GM18951 (cell line): ENCODE measurements at regions not wholly inside any gene's neighbourhood (a gene's known extent, or its start where the extent isn't known, plus 50 kb on each side); places are given as distances from the start of the nearest gene placed in this dataset.

Experiments
- POLR2A ChIP-seq: IDR thresholded peaks from 4 replicates; pipeline ENCODE4 v1.6.1; 2011; ENCODE audit warnings: mild to moderate bottlenecking; ENCODE audit not compliant: insufficient read length, insufficient read depth; ENCODE audit errors: extremely low read depth
- in situ Hi-C: fragments of 300-500 bp; cut with MboI; formaldehyde crosslinking; loops from one replicate; pipeline ENCODE4 v1.12.0; 2022; ENCODE audit warnings: low sequenced_read_pairs, mixed read lengths, inconsistent platforms; ENCODE audit not compliant: unreplicated experiment

DNA sequence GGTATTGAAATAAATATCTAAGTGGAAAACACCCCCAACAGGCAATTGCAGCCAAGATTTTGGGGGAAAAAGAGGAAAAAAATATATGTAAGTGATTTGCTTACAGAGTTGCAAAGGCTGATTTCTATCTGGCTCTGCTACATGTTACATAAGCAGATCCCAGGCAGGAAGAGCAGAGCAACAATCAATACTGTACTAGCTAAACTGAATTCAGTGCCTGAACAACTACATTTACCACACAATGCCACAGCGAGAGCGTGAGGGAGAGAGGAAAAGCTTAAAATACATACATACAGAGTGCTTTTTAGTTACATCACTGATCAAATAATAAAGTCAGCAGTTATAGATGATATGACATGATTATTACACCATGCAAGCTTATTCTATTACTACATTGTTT lies 665.6 kb upstream of the ARGLU1 start:
- in situ Hi-C loops = no loop called here
- TF ChIP-seq POLR2A = no peak

GRCh38 chr13:107231944-107232343 lies 664.0 kb upstream of the ARGLU1 start:
- TF ChIP-seq POLR2A = no peak
- in situ Hi-C loops = no loop called here

DNA sequence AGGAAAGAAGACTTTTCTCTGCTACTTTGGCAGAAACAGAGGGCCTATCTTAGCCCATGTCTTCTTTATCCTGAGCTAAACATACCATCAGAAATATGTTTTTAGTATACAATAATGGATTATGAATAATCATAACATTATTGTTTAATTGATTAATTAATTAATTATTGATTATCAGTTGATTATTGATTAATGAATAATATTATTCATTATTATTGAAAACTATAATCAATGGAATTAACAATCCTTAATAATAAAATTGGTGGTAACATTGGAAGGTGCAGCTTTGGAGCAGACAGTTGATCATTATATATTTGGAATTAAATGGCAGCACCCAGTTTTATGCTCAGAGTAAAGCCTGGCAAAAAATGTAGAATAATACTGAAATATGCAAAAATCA lies 655.9 kb upstream of the ARGLU1 start:
- in situ Hi-C loops = loop anchor here (25.0 kb wide), 2 partner anchors 438 to 938 kb away; no protein-coding TSS in a partner anchor
- no peak for TF ChIP-seq POLR2A

DNA sequence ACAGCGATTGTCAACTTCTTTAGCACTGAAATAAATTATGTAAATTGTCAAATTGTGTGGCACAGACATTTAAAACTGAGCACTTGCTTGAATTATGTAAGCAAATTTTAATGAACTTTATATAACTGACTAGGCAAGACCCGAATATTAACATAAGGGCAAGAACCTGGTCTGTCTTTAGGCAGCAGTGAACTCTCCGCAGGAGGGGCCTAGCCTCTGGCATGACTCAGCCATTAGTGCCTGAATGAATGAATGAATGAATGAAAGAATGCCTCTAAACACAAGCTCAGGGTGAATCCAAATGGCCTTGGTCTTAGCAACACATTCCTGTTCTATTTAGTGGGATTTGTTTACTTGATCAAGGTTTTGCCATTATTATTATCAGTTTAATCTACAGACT lies 654.7 kb upstream of the ARGLU1 start:
- in situ Hi-C loops = loop anchor here (25.0 kb wide), 2 partner anchors 440 to 940 kb away; no protein-coding TSS in a partner anchor
- TF ChIP-seq POLR2A = no peak

GRCh38 chr13:107220245-107220644 lies 652.3 kb upstream of the ARGLU1 start:
- in situ Hi-C loops = loop anchor here (25.0 kb wide), 2 partner anchors 442 to 942 kb away; no protein-coding TSS in a partner anchor
- TF ChIP-seq POLR2A = no peak

DNA sequence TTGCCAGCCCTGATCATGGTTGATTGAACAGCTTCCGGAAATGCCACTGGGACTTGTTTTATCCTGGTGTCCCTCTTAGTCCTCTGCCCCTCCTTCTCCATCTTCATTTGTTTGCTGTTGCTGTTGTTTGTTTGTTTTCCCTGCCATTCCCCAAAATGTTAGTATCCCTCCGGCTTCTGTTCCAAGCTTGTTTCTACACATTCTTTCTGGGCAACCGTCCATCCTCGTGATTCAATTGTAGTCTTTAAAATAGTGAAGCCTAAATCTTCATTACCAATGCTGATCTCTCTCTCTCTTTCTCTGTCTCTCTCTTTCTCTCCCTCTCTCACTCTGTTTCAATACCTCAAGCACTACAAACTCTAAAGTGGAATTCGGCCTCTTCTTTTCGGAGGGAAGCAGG lies 649.3 kb upstream of the ARGLU1 start:
- in situ Hi-C loops = loop anchor here (25.0 kb wide), 2 partner anchors 445 to 945 kb away; no protein-coding TSS in a partner anchor
- no peak for TF ChIP-seq POLR2A

- in situ Hi-C loops = loop anchor here (25.0 kb wide), 2 partner anchors 446 to 946 kb away; no protein-coding TSS in a partner anchor
- no peak for TF ChIP-seq POLR2A
Observed at GRCh38 chr13:107216046-107216755, 648.3 kb upstream of the ARGLU1 start.

- TF ChIP-seq POLR2A = no peak
- in situ Hi-C loops = loop anchor here (25.0 kb wide), 2 partner anchors 451 to 951 kb away; no protein-coding TSS in a partner anchor
Observed at GRCh38 chr13:107211073-107211472, 643.1 kb upstream of the ARGLU1 start.

DNA sequence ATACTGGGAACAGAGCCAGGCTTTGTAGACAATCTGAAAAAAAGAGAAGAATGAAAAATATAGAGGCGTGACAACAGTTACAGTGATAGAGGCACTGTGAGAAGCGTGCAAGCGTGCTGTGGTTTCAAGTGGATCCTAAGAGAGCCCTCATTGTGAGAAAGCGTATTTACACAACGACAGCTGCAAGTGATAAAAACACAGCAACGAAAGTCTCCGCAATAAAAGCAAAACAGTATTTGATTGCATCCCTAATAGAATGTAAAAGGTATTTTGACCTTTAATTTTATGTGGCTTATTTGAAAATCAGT lies 642.7 kb upstream of the ARGLU1 start:
- in situ Hi-C loops = loop anchor here (25.0 kb wide), 2 partner anchors 452 to 952 kb away; no protein-coding TSS in a partner anchor

DNA sequence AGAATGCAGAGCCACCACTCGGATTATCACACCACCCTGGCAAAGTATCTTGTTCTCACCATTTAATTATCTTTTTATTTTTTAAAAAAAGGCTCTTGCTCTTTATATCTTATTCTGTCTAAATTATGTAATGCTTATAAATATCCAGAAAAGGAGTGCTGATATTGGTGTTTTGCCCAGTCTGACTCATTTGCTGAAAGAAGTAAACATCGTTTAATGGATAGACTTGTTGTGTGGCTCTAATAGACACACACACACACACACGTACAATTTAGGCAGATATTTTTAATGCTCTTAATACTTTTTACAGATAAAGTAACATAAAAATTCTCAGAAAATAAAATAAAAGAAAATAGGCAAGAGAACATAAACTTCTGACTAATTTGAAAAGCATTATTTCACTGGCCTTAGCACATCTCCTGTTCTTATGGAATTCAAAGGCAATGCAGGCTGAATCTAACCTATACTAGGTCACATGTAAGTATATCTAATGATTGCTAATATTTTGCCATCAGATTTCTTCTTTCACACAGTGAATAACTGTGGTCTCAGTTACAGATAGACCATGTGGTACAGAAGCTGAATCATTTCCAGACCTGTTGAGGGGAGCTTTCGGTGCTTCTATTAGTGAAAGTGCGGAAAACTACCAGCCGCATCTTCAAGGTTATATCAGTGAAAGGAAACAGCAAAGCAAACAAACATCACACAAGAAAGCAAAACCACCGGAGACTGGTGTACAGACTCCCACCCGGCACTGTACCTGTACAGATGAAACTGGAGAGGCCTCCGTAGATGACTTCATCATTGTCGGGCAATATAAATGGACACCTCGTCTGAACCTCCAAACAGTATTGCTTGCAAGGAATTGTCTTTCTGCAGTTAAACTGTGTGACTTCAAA lies 642.1 kb upstream of the ARGLU1 start:
- in situ Hi-C loops = loop anchor here (25.0 kb wide), 2 partner anchors 452 to 952 kb away; no protein-coding TSS in a partner anchor
- no peak for TF ChIP-seq POLR2A

More for the DNA sequence above, 642.7 kb upstream of the ARGLU1 start:
- TF ChIP-seq POLR2A = no peak

DNA sequence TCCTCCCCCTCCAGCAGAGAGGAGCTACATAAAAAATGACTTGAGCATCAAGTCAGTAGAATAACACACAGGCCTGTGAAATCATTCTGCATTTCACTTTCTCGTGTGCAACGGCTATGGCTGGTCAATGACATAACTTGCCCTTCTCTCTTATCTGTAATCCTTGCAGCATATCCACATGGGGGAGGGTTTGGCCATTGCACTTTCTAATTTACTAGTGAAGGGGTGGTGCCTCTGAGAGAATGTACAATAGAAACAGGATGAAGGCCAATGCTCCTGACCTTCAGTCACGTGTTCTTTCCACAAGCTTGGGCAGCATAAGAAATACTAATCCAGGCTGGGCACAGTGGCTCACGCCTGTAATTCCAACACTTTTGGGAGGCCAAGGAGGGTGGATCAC lies 641.0 kb upstream of the ARGLU1 start:
- no peak for TF ChIP-seq POLR2A
- in situ Hi-C loops = loop anchor here (25.0 kb wide), 2 partner anchors 453 to 953 kb away; no protein-coding TSS in a partner anchor

GRCh38 chr13:107205318-107206104 lies 637.6 kb upstream of the ARGLU1 start:
- in situ Hi-C loops = loop anchor here (25.0 kb wide), 2 partner anchors 457 to 957 kb away; no protein-coding TSS in a partner anchor
- no peak for TF ChIP-seq POLR2A

DNA sequence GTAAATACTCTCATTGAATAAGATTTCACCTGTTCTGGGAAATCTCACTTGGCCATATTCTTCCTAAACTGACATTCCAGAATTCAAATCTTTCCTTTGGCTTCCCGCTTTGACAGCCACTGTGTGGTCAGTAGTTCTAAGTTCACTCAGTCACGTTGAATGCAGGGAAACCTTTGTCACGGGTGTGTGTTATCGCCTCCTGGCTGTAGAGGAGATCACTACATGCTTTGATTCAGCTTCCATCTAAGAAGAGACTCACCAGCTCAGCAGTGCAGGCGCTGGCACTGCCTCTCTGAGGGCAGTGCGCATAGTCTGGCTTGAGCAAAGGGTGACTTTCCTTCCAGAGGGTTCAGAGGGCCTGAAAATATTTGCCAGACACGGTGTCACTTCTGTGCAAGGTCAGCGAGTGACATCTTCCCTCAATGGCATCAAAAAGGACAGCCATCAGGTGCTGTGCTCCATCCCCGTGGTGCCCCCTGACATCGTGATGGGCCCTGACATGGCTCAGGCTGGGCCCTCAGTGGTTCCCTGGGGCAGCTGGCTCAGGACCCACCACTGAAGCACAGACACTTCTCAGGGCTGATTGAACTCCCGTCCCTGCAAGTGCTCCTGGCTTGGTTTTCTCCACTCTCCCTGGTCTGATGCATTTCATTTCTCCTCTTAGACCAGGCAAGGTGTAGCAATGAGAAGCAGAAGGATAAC lies 635.4 kb upstream of the ARGLU1 start:
- TF ChIP-seq POLR2A = no peak
- in situ Hi-C loops = loop anchor here (25.0 kb wide), 2 partner anchors 459 to 959 kb away; no protein-coding TSS in a partner anchor
